ENCODE measurements at regions not wholly inside any gene's neighbourhood (a gene's known extent, or its start where the extent isn't known, plus 50 kb on each side); places are given as distances from the start of the nearest gene placed in this dataset.

- Histone ChIP-seq H3K9me1 (ENCODE audit: insufficient read depth, low read length) (no peaks in the 10 kb centered on the region), H3K4me3 (ENCODE audit: insufficient read depth, low read depth, low read length) (no peak overlapping the region), H3K4me1 (ENCODE audit: control insufficient read depth, insufficient read depth, low read length) (no peaks in the 10 kb centered on the region), H2AK5ac (ENCODE audit: low read depth, low read length) (no peak overlapping the region), H3K27ac (ENCODE audit: insufficient read depth, low read length) (no peak overlapping the region), H3K4ac (ENCODE audit: low read depth, low read length) (no peak overlapping the region), H4K8ac (ENCODE audit: low read depth in 2 of 2, low read length in 2 of 2) (no peak overlapping the region), H3K56ac (ENCODE audit: extremely low read depth, insufficient read depth, low read length) (no peak overlapping the region), H3K18ac (ENCODE audit: low read depth, low read length) (no peak overlapping the region), H3K36me3 (ENCODE audit: control insufficient read depth, insufficient read depth, low read length) (no peaks in the 10 kb centered on the region), H3K14ac (replicated peaks; ENCODE audit: low read depth, low read length) (no peak overlapping the region), H3K23ac (ENCODE audit: low read depth, low read length) (no peak overlapping the region), H2BK120ac (ENCODE audit: low read depth, low read length) (no peak overlapping the region), H2AFZ (replicated peaks; ENCODE audit: low read length, poor library complexity) (no peak overlapping the region), H3K9me3 (ENCODE audit: control insufficient read depth, insufficient read depth, low read length) (peaks cover 5% of the 10 kb centered on the region; the same call in 1 of the 2 replicates), H3K9ac (ENCODE audit: low read depth, low read length) (no peak overlapping the region), H3K27me3 (ENCODE audit: control insufficient read depth, insufficient read depth, low read length) (no peaks in the 10 kb centered on the region), H3K79me1 (ENCODE audit: low read depth in 1 of 2, low read length in 2 of 2) (no peaks in the 10 kb centered on the region), H3K4me2 (ENCODE audit: low read depth, low read length) (no peak overlapping the region), H4K91ac (ENCODE audit: insufficient read depth, low read depth, low read length) (no peak overlapping the region), H2BK20ac (ENCODE audit: low read depth, low read length) (no peak overlapping the region), H2AK9ac (replicated peaks; ENCODE audit: low read depth, low read length, poor library complexity) (no peak overlapping the region), H4K20me1 (ENCODE audit: insufficient read depth, low read length) (no peaks in the 10 kb centered on the region), H4K5ac (ENCODE audit: low read depth, low read length) (no peak overlapping the region), H2BK15ac (ENCODE audit: low read depth, low read length) (no peak overlapping the region), H2BK5ac (ENCODE audit: low read depth, low read length, poor library complexity, severe bottlenecking) (no peak overlapping the region)
- intact Hi-C loops (cut with micrococcal nuclease), result no loop called here
- ATAC-seq (ENCODE audit: low read depth) (no peak), DNase-seq (no peak)
- in situ Hi-C loops (cut with MboI; ENCODE audit: low sequenced_read_pairs), result no loop called here
- dilution Hi-C loops (cut with HindIII; ENCODE audit: low sequenced_read_pairs, unreplicated experiment), result no loop called here
- no TSS peak for BruUV-seq (replicated peaks)
- ChIA-PET CTCF (no interaction called here), POLR2A (ENCODE audit: unreplicated experiment) (no interaction called here)
- TF ChIP-seq MAFK (IDR thresholded peaks at IDR 0.05; ENCODE audit: low read depth, low read length), result no peak
- TF ChIP-seq CHD1 (IDR thresholded peaks at IDR 0.05; ENCODE audit: low read depth, low read length), result no peak
- no peak for TF ChIP-seq NFE2L2 (IDR thresholded peaks at IDR 0.05; ENCODE audit: low read depth, low read length)
- TF ChIP-seq MXI1 (IDR thresholded peaks at IDR 0.05; ENCODE audit: borderline replicate concordance, low read depth, low read length), result no peak
- no peak for TF ChIP-seq SMC3 (IDR thresholded peaks at IDR 0.05; ENCODE audit: low read depth, low read length)
- TF ChIP-seq, protein P1, sequence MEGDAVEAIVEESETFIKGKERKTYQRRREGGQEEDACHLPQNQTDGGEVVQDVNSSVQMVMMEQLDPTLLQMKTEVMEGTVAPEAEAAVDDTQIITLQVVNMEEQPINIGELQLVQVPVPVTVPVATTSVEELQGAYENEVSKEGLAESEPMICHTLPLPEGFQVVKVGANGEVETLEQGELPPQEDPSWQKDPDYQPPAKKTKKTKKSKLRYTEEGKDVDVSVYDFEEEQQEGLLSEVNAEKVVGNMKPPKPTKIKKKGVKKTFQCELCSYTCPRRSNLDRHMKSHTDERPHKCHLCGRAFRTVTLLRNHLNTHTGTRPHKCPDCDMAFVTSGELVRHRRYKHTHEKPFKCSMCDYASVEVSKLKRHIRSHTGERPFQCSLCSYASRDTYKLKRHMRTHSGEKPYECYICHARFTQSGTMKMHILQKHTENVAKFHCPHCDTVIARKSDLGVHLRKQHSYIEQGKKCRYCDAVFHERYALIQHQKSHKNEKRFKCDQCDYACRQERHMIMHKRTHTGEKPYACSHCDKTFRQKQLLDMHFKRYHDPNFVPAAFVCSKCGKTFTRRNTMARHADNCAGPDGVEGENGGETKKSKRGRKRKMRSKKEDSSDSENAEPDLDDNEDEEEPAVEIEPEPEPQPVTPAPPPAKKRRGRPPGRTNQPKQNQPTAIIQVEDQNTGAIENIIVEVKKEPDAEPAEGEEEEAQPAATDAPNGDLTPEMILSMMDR (conservative IDR thresholded peaks at IDR 0.05; ENCODE audit: low read depth, low read length), result no peak
- no CpG with 5 or more reads among the region's 2 CpGs for WGBS, 2 experiments (ENCODE audit: extremely low coverage in 2 of 2, insufficient read length in 1 of 2)
Observed at GRCh38 chr7:52726986-52727385, 308.4 kb upstream of the POM121L12 start.
